ENCODE measurements at regions not wholly inside any gene's neighbourhood (a gene's known extent, or its start where the extent isn't known, plus 50 kb on each side); places are given as distances from the start of the nearest gene placed in this dataset.

DNA sequence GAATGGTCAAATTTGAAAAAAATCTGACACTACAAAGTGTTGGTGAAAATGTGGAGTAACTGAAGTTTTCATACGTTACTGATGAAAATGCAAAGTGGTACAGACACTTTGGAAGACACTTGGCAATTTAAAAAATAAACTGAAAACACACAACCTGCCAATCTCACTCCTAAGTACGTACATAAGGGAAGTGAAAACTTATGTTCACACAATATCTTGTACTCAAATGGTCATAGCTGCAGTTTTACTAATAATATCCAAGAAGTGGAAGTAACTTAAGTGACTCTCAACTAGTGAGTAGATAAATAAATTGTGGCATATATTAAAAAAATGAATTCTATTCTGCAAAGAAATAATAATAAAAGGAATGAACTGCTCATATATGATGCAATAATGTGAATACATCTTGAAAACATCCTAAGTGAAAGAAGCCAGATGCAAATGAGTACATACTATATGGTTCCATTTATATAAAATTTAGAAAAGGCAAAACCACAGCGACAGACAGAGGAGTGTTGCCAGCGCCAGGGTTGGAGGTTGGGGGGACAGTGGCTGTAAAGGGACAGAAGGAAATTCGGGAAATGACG lies 198.2 kb downstream of the ERMARD start:
- Histone ChIP-seq H3K4me2 (ENCODE audit: insufficient read depth in 1 of 2, low read depth in 2 of 2, low read length in 2 of 2) (no peak overlapping the region), H3K14ac (ENCODE audit: insufficient read length) (no peak overlapping the region), H3K23me2 (ENCODE audit: low read depth, low read length) (no peaks in the 10 kb centered on the region), H2BK12ac (ENCODE audit: low read depth, low read length) (no peak overlapping the region), H3K4me1 (replicated peaks in 1 of 4; ENCODE audit: control insufficient read depth in 3 of 4, insufficient read depth in 4 of 4, low read length in 3 of 4) (no peaks in the 10 kb centered on the region), H4K8ac (ENCODE audit: extremely low read depth, insufficient read depth, low read length) (no peak overlapping the region), H2AFZ (ENCODE audit: low read length) (no peak overlapping the region), H4K5ac (ENCODE audit: insufficient read length, low read depth, low read length) (no peak overlapping the region), H2BK20ac (ENCODE audit: low read length) (no peak overlapping the region), H3K4me3 (ENCODE audit: extremely low read depth in 1 of 4, insufficient read depth in 2 of 4, low read depth in 3 of 4, low read length in 4 of 4) (no peak overlapping the region), H3K27me3 (replicated peaks in 1 of 4; ENCODE audit: control insufficient read depth in 3 of 4, extremely low read depth in 1 of 4, insufficient read depth in 3 of 4, low read length in 3 of 4) (no peaks in the 10 kb centered on the region), H3K18ac (ENCODE audit: extremely low read depth, low read length) (no peak overlapping the region), H4K91ac (replicated peaks; ENCODE audit: insufficient read length, low read length) (no peak overlapping the region), H3K4ac (replicated peaks; ENCODE audit: insufficient read length, low read depth, low read length) (no peak overlapping the region), H3K9me3 (ENCODE audit: insufficient read depth in 2 of 2, low read depth in 1 of 2, low read length in 1 of 2) (no peaks in the 10 kb centered on the region), H3K27ac (ENCODE audit: low read depth, low read length) (no peak overlapping the region), H2BK5ac (ENCODE audit: low read depth, low read length) (no peak overlapping the region), H2AK5ac (ENCODE audit: low read depth, low read length) (no peak overlapping the region), H2BK120ac (replicated peaks; ENCODE audit: low read depth, low read length) (no peak overlapping the region), H3K79me2 (ENCODE audit: control insufficient read depth in 1 of 2, insufficient read depth in 2 of 2, low read length in 2 of 2) (no peaks in the 10 kb centered on the region), H2BK15ac (ENCODE audit: low read length) (no peak overlapping the region), H3K9ac (replicated peaks in 1 of 4; ENCODE audit: extremely low read depth in 1 of 4, low read depth in 3 of 4, low read length in 3 of 4) (no peak overlapping the region), H3K56ac (replicated peaks; ENCODE audit: insufficient read length, low read depth, low read length) (no peak overlapping the region), H3K36me3 (ENCODE audit: control insufficient read depth in 2 of 4, insufficient read depth in 4 of 4, low read length in 3 of 4) (no peaks in the 10 kb centered on the region), H3K23ac (ENCODE audit: insufficient read length) (no peak overlapping the region), H3K79me1 (ENCODE audit: low read depth, low read length) (no peaks in the 10 kb centered on the region), H4K20me1 (replicated peaks in 1 of 2; ENCODE audit: control insufficient read depth in 1 of 2, insufficient read depth in 2 of 2, low read length in 2 of 2) (no peaks in the 10 kb centered on the region)
- POLR2A ChIA-PET (ENCODE audit: partially characterized antibody): no interaction called here
- CTCF ChIA-PET (ENCODE audit: partially characterized antibody): interaction anchor here (1.4 to 2.2 kb wide), 2 partner anchors 118 to 573 kb away, joined by 4 read pairs; no protein-coding TSS in a partner anchor
- no peak for FAIRE-seq
- DNase-seq (ENCODE audit: low read depth in 1 of 2, low spot score in 2 of 2): no peak
- 90% methylated on average over 6 of the region's 6 CpGs; no CpG with 5 or more reads in 1 of the 2 experiments for WGBS, 2 experiments (ENCODE audit: extremely low coverage in 1 of 2, insufficient coverage in 1 of 2, insufficient read length in 1 of 2, insufficient replicate concordance in 2 of 2, low coverage in 1 of 2, low lambda C conversion rate in 2 of 2, missing lambda C conversion rate in 1 of 2)
- TF ChIP-seq, protein P1, sequence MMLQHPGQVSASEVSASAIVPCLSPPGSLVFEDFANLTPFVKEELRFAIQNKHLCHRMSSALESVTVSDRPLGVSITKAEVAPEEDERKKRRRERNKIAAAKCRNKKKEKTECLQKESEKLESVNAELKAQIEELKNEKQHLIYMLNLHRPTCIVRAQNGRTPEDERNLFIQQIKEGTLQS (IDR thresholded peaks at IDR 0.05; ENCODE audit: insufficient read depth, low read depth, low read length): no peak
- TF ChIP-seq GTF2F1 (IDR thresholded peaks at IDR 0.05; ENCODE audit: borderline replicate concordance, low read depth, low read length): no peak
- no peak for TF ChIP-seq YY1 (IDR thresholded peaks at IDR 0.05; ENCODE audit: low read depth, low read length)
- TF ChIP-seq SUZ12 (IDR thresholded peaks at IDR 0.05; ENCODE audit: low read length): no peak
- no peak for TF ChIP-seq SAP30 (IDR thresholded peaks at IDR 0.05; ENCODE audit: insufficient read depth, insufficient replicate concordance, low read length)
- TF ChIP-seq RBBP5 (IDR thresholded peaks at IDR 0.05; ENCODE audit: borderline replicate concordance, low read depth, low read length): no peak
- TF ChIP-seq BRCA1 (IDR thresholded peaks at IDR 0.05; ENCODE audit: low read depth, low read length): no peak
- no peak for TF ChIP-seq SP1 (IDR thresholded peaks at IDR 0.05; ENCODE audit: low read depth, low read length)
- no peak for TF ChIP-seq KDM4A (IDR thresholded peaks at IDR 0.05; ENCODE audit: low read depth, low read length, severe bottlenecking)
- TF ChIP-seq, protein P2, sequence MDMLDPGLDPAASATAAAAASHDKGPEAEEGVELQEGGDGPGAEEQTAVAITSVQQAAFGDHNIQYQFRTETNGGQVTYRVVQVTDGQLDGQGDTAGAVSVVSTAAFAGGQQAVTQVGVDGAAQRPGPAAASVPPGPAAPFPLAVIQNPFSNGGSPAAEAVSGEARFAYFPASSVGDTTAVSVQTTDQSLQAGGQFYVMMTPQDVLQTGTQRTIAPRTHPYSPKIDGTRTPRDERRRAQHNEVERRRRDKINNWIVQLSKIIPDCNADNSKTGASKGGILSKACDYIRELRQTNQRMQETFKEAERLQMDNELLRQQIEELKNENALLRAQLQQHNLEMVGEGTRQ (IDR thresholded peaks at IDR 0.05; ENCODE audit: low read length): no peak
- no peak for TF ChIP-seq JUND (IDR thresholded peaks at IDR 0.05; ENCODE audit: low read length)
- TF ChIP-seq, protein P3, sequence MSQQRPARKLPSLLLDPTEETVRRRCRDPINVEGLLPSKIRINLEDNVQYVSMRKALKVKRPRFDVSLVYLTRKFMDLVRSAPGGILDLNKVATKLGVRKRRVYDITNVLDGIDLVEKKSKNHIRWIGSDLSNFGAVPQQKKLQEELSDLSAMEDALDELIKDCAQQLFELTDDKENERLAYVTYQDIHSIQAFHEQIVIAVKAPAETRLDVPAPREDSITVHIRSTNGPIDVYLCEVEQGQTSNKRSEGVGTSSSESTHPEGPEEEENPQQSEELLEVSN (IDR thresholded peaks at IDR 0.05): no peak

Data from H1 (cell line).